ENCODE measurements at regions not wholly inside any gene's neighbourhood (a gene's known extent, or its start where the extent isn't known, plus 50 kb on each side); places are given as distances from the start of the nearest gene placed in this dataset.

GRCh38 chr9:35549441-35549840 lies 55.6 kb upstream of the TESK1 start:
- 0 out of 2 replicates have a peak, but pooled peaks cover 3% of the 10 kb centered on the region for H3K4me1 ChIP-seq (ENCODE audit: control insufficient read depth, insufficient read depth, low read length)
- H3K9me3 ChIP-seq (ENCODE audit: control insufficient read depth, insufficient read depth, low read depth, low read length): no peaks in the 10 kb centered on the region
- CTCF ChIA-PET: interaction anchor here (1.5 kb wide), 1 partner anchor 68 kb away, joined by 5 read pairs; no protein-coding TSS in a partner anchor
- POLR2A ChIA-PET: no interaction called here
- H3K27ac ChIP-seq (ENCODE audit: extremely low read depth, low read depth, low read length): no peak overlapping the region
- no peak overlapping the region for H3K4me3 ChIP-seq (ENCODE audit: low read depth, low read length)
- TF ChIP-seq ZFHX2 (tag by site-specific recombination; conservative IDR thresholded peaks at IDR 0.05) (no peak), ZNF175 (tag by site-specific recombination; IDR thresholded peaks at IDR 0.05) (no peak), ZNF670 (tag by site-specific recombination; IDR thresholded peaks at IDR 0.05; ENCODE audit: low read depth) (no peak), BCL11A (tag by site-specific recombination; IDR thresholded peaks at IDR 0.05; ENCODE audit: low read depth) (no peak), ZNF654 (tag by site-specific recombination; IDR thresholded peaks at IDR 0.05; ENCODE audit: low read depth) (no peak), ZNF24 (tag by site-specific recombination; IDR thresholded peaks at IDR 0.05) (no peak), ZNF202 (tag by site-specific recombination; IDR thresholded peaks at IDR 0.05; ENCODE audit: borderline replicate concordance) (no peak), ZBTB8A (tag by site-specific recombination; IDR thresholded peaks at IDR 0.05) (no peak), ZNF174 (tag by site-specific recombination; IDR thresholded peaks at IDR 0.05) (no peak), ZNF585B (tag by site-specific recombination; IDR thresholded peaks at IDR 0.05) (no peak), ZNF423 (tag by site-specific recombination; IDR thresholded peaks at IDR 0.05) (no peak), ZNF664 (tag by site-specific recombination; IDR thresholded peaks at IDR 0.05) (no peak), ZNF211 (tag by site-specific recombination; IDR thresholded peaks at IDR 0.05; ENCODE audit: low read depth) (no peak), ZNF580 (tag by site-specific recombination; IDR thresholded peaks at IDR 0.05) (no peak), ZNF366 (tag by site-specific recombination; conservative IDR thresholded peaks at IDR 0.05) (no peak), ZNF132 (tag by site-specific recombination; IDR thresholded peaks at IDR 0.05; ENCODE audit: borderline replicate concordance) (no peak)
- TF ChIP-seq, protein P1, sequence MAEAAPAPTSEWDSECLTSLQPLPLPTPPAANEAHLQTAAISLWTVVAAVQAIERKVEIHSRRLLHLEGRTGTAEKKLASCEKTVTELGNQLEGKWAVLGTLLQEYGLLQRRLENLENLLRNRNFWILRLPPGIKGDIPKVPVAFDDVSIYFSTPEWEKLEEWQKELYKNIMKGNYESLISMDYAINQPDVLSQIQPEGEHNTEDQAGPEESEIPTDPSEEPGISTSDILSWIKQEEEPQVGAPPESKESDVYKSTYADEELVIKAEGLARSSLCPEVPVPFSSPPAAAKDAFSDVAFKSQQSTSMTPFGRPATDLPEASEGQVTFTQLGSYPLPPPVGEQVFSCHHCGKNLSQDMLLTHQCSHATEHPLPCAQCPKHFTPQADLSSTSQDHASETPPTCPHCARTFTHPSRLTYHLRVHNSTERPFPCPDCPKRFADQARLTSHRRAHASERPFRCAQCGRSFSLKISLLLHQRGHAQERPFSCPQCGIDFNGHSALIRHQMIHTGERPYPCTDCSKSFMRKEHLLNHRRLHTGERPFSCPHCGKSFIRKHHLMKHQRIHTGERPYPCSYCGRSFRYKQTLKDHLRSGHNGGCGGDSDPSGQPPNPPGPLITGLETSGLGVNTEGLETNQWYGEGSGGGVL (tag by site-specific recombination; IDR thresholded peaks at IDR 0.05): no peak
- TF ChIP-seq, protein P2, sequence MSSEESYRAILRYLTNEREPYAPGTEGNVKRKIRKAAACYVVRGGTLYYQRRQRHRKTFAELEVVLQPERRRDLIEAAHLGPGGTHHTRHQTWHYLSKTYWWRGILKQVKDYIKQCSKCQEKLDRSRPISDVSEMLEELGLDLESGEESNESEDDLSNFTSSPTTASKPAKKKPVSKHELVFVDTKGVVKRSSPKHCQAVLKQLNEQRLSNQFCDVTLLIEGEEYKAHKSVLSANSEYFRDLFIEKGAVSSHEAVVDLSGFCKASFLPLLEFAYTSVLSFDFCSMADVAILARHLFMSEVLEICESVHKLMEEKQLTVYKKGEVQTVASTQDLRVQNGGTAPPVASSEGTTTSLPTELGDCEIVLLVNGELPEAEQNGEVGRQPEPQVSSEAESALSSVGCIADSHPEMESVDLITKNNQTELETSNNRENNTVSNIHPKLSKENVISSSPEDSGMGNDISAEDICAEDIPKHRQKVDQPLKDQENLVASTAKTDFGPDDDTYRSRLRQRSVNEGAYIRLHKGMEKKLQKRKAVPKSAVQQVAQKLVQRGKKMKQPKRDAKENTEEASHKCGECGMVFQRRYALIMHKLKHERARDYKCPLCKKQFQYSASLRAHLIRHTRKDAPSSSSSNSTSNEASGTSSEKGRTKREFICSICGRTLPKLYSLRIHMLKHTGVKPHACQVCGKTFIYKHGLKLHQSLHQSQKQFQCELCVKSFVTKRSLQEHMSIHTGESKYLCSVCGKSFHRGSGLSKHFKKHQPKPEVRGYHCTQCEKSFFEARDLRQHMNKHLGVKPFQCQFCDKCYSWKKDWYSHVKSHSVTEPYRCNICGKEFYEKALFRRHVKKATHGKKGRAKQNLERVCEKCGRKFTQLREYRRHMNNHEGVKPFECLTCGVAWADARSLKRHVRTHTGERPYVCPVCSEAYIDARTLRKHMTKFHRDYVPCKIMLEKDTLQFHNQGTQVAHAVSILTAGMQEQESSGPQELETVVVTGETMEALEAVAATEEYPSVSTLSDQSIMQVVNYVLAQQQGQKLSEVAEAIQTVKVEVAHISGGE (tag by site-specific recombination; conservative IDR thresholded peaks at IDR 0.05; ENCODE audit: low read depth): no peak
- peaks cover 0 to 11% of the 10 kb centered on the region in 2 experiments; a peak in 2 of 3 replicates for H3K36me3 ChIP-seq (ENCODE audit: control insufficient read depth in 2 of 2, insufficient read depth in 1 of 2, low read length in 2 of 2)

GRCh38 chr9:35552376-35552775 lies 52.7 kb upstream of the TESK1 start:
- Histone ChIP-seq H3K4me1 (ENCODE audit: control insufficient read depth, insufficient read depth, low read length) (0 out of 2 replicates have a peak, but pooled peaks cover 3% of the 10 kb centered on the region), H3K4me3 (ENCODE audit: low read depth, low read length) (no peak overlapping the region), H3K27ac (ENCODE audit: extremely low read depth, low read depth, low read length) (no peak overlapping the region), H3K9me3 (ENCODE audit: control insufficient read depth, insufficient read depth, low read depth, low read length) (no peaks in the 10 kb centered on the region), H3K36me3 (ENCODE audit: control insufficient read depth in 2 of 2, insufficient read depth in 1 of 2, low read length in 2 of 2) (peaks cover 0 to 22% of the 10 kb centered on the region in 2 experiments; a peak in 2 of 3 replicates)
- CTCF ChIA-PET: interaction anchor here (0.6 to 4.6 kb wide), 25 partner anchors 9 to 832 kb away, joined by 3 to 89 read pairs (median 10); partner anchors contain the start of genes ATOSB and RUSC2
- POLR2A ChIA-PET: interaction anchor here (0.9 to 3.4 kb wide), 4 partner anchors 34 to 449 kb away, joined by 3 to 8 read pairs (median 5); partner anchors contain the start of gene RUSC2
- no peak for TF ChIP-seq ZNF664 (tag by site-specific recombination; IDR thresholded peaks at IDR 0.05)
- no peak for TF ChIP-seq ZNF549 (tag by site-specific recombination; IDR thresholded peaks at IDR 0.05)
- TF ChIP-seq INSM2 (tag by site-specific recombination; IDR thresholded peaks at IDR 0.05): no peak
- no peak for TF ChIP-seq ZNF76 (tag by site-specific recombination; IDR thresholded peaks at IDR 0.05; ENCODE audit: borderline replicate concordance, low read depth)
- TF ChIP-seq ZBTB48 (tag by site-specific recombination; IDR thresholded peaks at IDR 0.05): no peak
- TF ChIP-seq GLIS2 (tag by site-specific recombination; IDR thresholded peaks at IDR 0.05): no peak
- TF ChIP-seq, protein P3, sequence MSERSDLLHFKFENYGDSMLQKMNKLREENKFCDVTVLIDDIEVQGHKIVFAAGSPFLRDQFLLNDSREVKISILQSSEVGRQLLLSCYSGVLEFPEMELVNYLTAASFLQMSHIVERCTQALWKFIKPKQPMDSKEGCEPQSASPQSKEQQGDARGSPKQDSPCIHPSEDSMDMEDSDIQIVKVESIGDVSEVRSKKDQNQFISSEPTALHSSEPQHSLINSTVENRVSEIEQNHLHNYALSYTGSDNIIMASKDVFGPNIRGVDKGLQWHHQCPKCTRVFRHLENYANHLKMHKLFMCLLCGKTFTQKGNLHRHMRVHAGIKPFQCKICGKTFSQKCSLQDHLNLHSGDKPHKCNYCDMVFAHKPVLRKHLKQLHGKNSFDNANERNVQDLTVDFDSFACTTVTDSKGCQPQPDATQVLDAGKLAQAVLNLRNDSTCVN (tag by site-specific recombination; optimal IDR thresholded peaks at IDR 0.05): no peak
- TF ChIP-seq, protein P4, sequence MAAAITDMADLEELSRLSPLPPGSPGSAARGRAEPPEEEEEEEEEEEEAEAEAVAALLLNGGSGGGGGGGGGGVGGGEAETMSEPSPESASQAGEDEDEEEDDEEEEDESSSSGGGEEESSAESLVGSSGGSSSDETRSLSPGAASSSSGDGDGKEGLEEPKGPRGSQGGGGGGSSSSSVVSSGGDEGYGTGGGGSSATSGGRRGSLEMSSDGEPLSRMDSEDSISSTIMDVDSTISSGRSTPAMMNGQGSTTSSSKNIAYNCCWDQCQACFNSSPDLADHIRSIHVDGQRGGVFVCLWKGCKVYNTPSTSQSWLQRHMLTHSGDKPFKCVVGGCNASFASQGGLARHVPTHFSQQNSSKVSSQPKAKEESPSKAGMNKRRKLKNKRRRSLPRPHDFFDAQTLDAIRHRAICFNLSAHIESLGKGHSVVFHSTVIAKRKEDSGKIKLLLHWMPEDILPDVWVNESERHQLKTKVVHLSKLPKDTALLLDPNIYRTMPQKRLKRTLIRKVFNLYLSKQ (tag by site-specific recombination; IDR thresholded peaks at IDR 0.05; ENCODE audit: borderline replicate concordance): no peak
- TF ChIP-seq ZNF174 (tag by site-specific recombination; IDR thresholded peaks at IDR 0.05): no peak
- no peak for TF ChIP-seq ZNF791 (tag by site-specific recombination; IDR thresholded peaks at IDR 0.05)
